ENCODE measurements at regions not wholly inside any gene's neighbourhood (a gene's known extent, or its start where the extent isn't known, plus 50 kb on each side); places are given as distances from the start of the nearest gene placed in this dataset.

- H3K4me3 ChIP-seq (ENCODE audit: control extremely low read depth in 1 of 5, extremely low read depth in 1 of 5, insufficient read depth in 1 of 5, low read depth in 2 of 5, low read length in 4 of 5) = no peak overlapping the region
- TF ChIP-seq CTCF (IDR thresholded peaks at IDR 0.05) (no peak), EZH2 (IDR thresholded peaks at IDR 0.05; ENCODE audit: borderline replicate concordance, insufficient read depth, low read depth, low read length, poor library complexity, severe bottlenecking) (no peak)
- Mint-ChIP-seq H3K4me1 (peaks cover 10% of the 10 kb centered on the region), H3K4me3 (no peak overlapping the region), H3K9me3 (ENCODE audit: insufficient read depth) (no peaks in the 10 kb centered on the region), H3K27me3 (peaks cover 25% of the 10 kb centered on the region), H3K27ac (no peak overlapping the region)
- 100% methylated on average over 1 of the region's 9 CpGs for WGBS (ENCODE audit: insufficient coverage)
- no peaks in the 10 kb centered on the region for H3K36me3 ChIP-seq (replicated peaks in 1 of 2; ENCODE audit: control extremely low read depth in 1 of 2, control insufficient read depth in 1 of 2, extremely low read depth in 1 of 2, insufficient read depth in 2 of 2, low read length in 1 of 2)
- ChIA-PET CTCF (no interaction called here), POLR2A (no interaction called here)
- no peak overlapping the region for H2AFZ ChIP-seq (ENCODE audit: insufficient read depth, low read depth, low read length, poor library complexity, severe bottlenecking)
- H3K9me3 ChIP-seq (ENCODE audit: control extremely low read depth in 1 of 3, control insufficient read depth in 2 of 3, insufficient read depth in 1 of 3, low read length in 2 of 3) = peaks cover 0 to 3% (median 0%) of the 10 kb centered on the region in 3 donors
- H3K9ac ChIP-seq (ENCODE audit: low read length) = no peak overlapping the region
- DNase-seq (no peak), ATAC-seq (ENCODE audit: low read depth) (no peak)
- H4K20me1 ChIP-seq (ENCODE audit: control insufficient read depth, insufficient read depth, low read length, poor library complexity, severe bottlenecking) = no peaks in the 10 kb centered on the region
- intact Hi-C loops (cut with micrococcal nuclease) = no loop called here
- H3K27me3 ChIP-seq (replicated peaks in 1 of 4; ENCODE audit: control extremely low read depth in 1 of 4, control insufficient read depth in 3 of 4, insufficient read depth in 4 of 4, low read length in 3 of 4) = peaks cover 0 to 7% (median 0%) of the 10 kb centered on the region in 4 experiments
- no peaks in the 10 kb centered on the region for H3K79me2 ChIP-seq (ENCODE audit: control insufficient read depth, insufficient read depth, low read length)
- no peak overlapping the region for H3K4me2 ChIP-seq (replicated peaks; ENCODE audit: low read depth, low read length, poor library complexity, severe bottlenecking)
- no peak overlapping the region for H3K27ac ChIP-seq (ENCODE audit: low read length in 2 of 2)
- H3K4me1 ChIP-seq (ENCODE audit: control insufficient read depth in 2 of 2, insufficient read depth in 2 of 2, low read length in 2 of 2) = peaks cover 0 to 7% of the 10 kb centered on the region in 2 donors
Measured at GRCh38 chr18:24987303-24988252, 364.4 kb downstream of the ZNF521 start.

GRCh38 chr18:24988253-24988840 is 363.6 kb downstream of the ZNF521 start:
- Histone ChIP-seq H3K27ac (ENCODE audit: low read length in 2 of 2) (no peak overlapping the region), H3K27me3 (replicated peaks in 1 of 4; ENCODE audit: control extremely low read depth in 1 of 4, control insufficient read depth in 3 of 4, insufficient read depth in 4 of 4, low read length in 3 of 4) (peaks cover 0 to 7% (median 0%) of the 10 kb centered on the region in 4 experiments), H3K4me1 (ENCODE audit: control insufficient read depth in 2 of 2, insufficient read depth in 2 of 2, low read length in 2 of 2) (peaks cover 0 to 7% of the 10 kb centered on the region in 2 donors), H3K36me3 (replicated peaks in 1 of 2; ENCODE audit: control extremely low read depth in 1 of 2, control insufficient read depth in 1 of 2, extremely low read depth in 1 of 2, insufficient read depth in 2 of 2, low read length in 1 of 2) (no peaks in the 10 kb centered on the region), H3K4me2 (replicated peaks; ENCODE audit: low read depth, low read length, poor library complexity, severe bottlenecking) (no peak overlapping the region), H2AFZ (ENCODE audit: insufficient read depth, low read depth, low read length, poor library complexity, severe bottlenecking) (no peak overlapping the region), H3K9me3 (ENCODE audit: control extremely low read depth in 1 of 3, control insufficient read depth in 2 of 3, insufficient read depth in 1 of 3, low read length in 2 of 3) (peaks cover 0 to 3% (median 0%) of the 10 kb centered on the region in 3 donors), H3K79me2 (ENCODE audit: control insufficient read depth, insufficient read depth, low read length) (no peaks in the 10 kb centered on the region), H3K4me3 (ENCODE audit: control extremely low read depth in 1 of 5, extremely low read depth in 1 of 5, insufficient read depth in 1 of 5, low read depth in 2 of 5, low read length in 4 of 5) (no peak overlapping the region), H3K9ac (ENCODE audit: low read length) (no peak overlapping the region), H4K20me1 (ENCODE audit: control insufficient read depth, insufficient read depth, low read length, poor library complexity, severe bottlenecking) (no peaks in the 10 kb centered on the region)
- Mint-ChIP-seq H3K4me1 (peaks cover 10% of the 10 kb centered on the region), H3K4me3 (no peak overlapping the region), H3K27ac (no peak overlapping the region), H3K9me3 (ENCODE audit: insufficient read depth) (no peaks in the 10 kb centered on the region), H3K27me3 (peaks cover 21% of the 10 kb centered on the region)
- ChIA-PET POLR2A (no interaction called here), CTCF (no interaction called here)
- intact Hi-C loops (cut with micrococcal nuclease) = no loop called here
- TF ChIP-seq CTCF (IDR thresholded peaks at IDR 0.05) (no peak), EZH2 (IDR thresholded peaks at IDR 0.05; ENCODE audit: borderline replicate concordance, insufficient read depth, low read depth, low read length, poor library complexity, severe bottlenecking) (no peak)
- DNase-seq (no peak), ATAC-seq (ENCODE audit: low read depth) (no peak)
- WGBS (ENCODE audit: insufficient coverage) = 93% methylated on average over 5 of the region's 7 CpGs

All from B cell (primary cell).